ENCODE measurements at regions not wholly inside any gene's neighbourhood (a gene's known extent, or its start where the extent isn't known, plus 50 kb on each side); places are given as distances from the start of the nearest gene placed in this dataset.
"Not testable (repeated sequence)": the region's sequence is repeated elsewhere in the genome, so short reads cannot be mapped to it uniquely, and the experiment has no call there.

GRCh38 chr5:87581661-87582060 is 168.9 kb upstream of the CCNH start:
- POLR2A ChIA-PET, result no interaction called here
- Histone ChIP-seq H3K27me3 (replicated peaks; ENCODE audit: control insufficient read depth, insufficient read depth, low read length) (no peaks in the 10 kb centered on the region), H3K4me1 (no peaks in the 10 kb centered on the region), H3K4me3 (ENCODE audit: low read depth, low read length) (no peak overlapping the region), H3K9me3 (no peaks in the 10 kb centered on the region; the same call in 1 of the 2 replicates), H3K36me3 (ENCODE audit: control insufficient read depth, insufficient read depth, low read length) (no peaks in the 10 kb centered on the region)
- Mint-ChIP-seq H3K4me3 (ENCODE audit: unreplicated experiment) (no peak overlapping the region), H3K9me3 (ENCODE audit: unreplicated experiment) (no peaks in the 10 kb centered on the region), H3K27ac (ENCODE audit: unreplicated experiment) (no peak overlapping the region), H3K36me3 (ENCODE audit: insufficient read depth, unreplicated experiment) (no peaks in the 10 kb centered on the region), H3K4me1 (ENCODE audit: low read depth, unreplicated experiment) (peaks cover 2% of the 10 kb centered on the region), H3K27me3 (ENCODE audit: insufficient read depth, unreplicated experiment) (no peaks in the 10 kb centered on the region)
- no TSS peak for BruUV-seq (replicated peaks)
- CTCF ChIA-PET, result no interaction called here
- DNase-seq, result no peak
- intact Hi-C loops (cut with micrococcal nuclease; ENCODE audit: unreplicated experiment), result no loop called here
- no peak for TF ChIP-seq CTCF (IDR thresholded peaks at IDR 0.05; ENCODE audit: insufficient read depth in 1 of 2, low read depth in 1 of 2, low read length in 1 of 2, severe bottlenecking in 1 of 2, unreplicated experiment in 1 of 2)

GRCh38 chr5:87579678-87580077 is 166.9 kb upstream of the CCNH start:
- no peak for DNase-seq
- H3K4me3 ChIP-seq (ENCODE audit: low read depth, low read length), result no peak overlapping the region
- no peaks in the 10 kb centered on the region; the same call in 1 of the 2 replicates for H3K9me3 ChIP-seq
- TF ChIP-seq CTCF (IDR thresholded peaks at IDR 0.05; ENCODE audit: insufficient read depth in 1 of 2, low read depth in 1 of 2, low read length in 1 of 2, severe bottlenecking in 1 of 2, unreplicated experiment in 1 of 2), result no peak
- no peaks in the 10 kb centered on the region for H3K9me3 Mint-ChIP-seq (ENCODE audit: unreplicated experiment)
- H3K27me3 ChIP-seq (replicated peaks; ENCODE audit: control insufficient read depth, insufficient read depth, low read length), result no peaks in the 10 kb centered on the region
- H3K27me3 Mint-ChIP-seq (ENCODE audit: insufficient read depth, unreplicated experiment), result no peaks in the 10 kb centered on the region
- no peaks in the 10 kb centered on the region for H3K36me3 ChIP-seq (ENCODE audit: control insufficient read depth, insufficient read depth, low read length)
- intact Hi-C loops (cut with micrococcal nuclease; ENCODE audit: unreplicated experiment), result no loop called here
- H3K36me3 Mint-ChIP-seq (ENCODE audit: insufficient read depth, unreplicated experiment), result no peaks in the 10 kb centered on the region
- BruUV-seq (replicated peaks), result no TSS peak
- H3K4me1 ChIP-seq, result no peaks in the 10 kb centered on the region
- CTCF ChIA-PET, result no interaction called here
- peaks cover 6% of the 10 kb centered on the region for H3K4me1 Mint-ChIP-seq (ENCODE audit: low read depth, unreplicated experiment)
- no peak overlapping the region for H3K27ac Mint-ChIP-seq (ENCODE audit: unreplicated experiment)
- H3K4me3 Mint-ChIP-seq (ENCODE audit: unreplicated experiment), result no peak overlapping the region
- POLR2A ChIA-PET, result no interaction called here

GRCh38 chr5:87576867-87577266 is 164.1 kb upstream of the CCNH start:
- no peak for TF ChIP-seq CTCF (IDR thresholded peaks at IDR 0.05; ENCODE audit: insufficient read depth in 1 of 2, low read depth in 1 of 2, low read length in 1 of 2, severe bottlenecking in 1 of 2, unreplicated experiment in 1 of 2)
- H3K4me3 Mint-ChIP-seq (ENCODE audit: unreplicated experiment), result no peak overlapping the region
- Histone ChIP-seq H3K9me3 (no peaks in the 10 kb centered on the region; the same call in 1 of the 2 replicates), H3K36me3 (ENCODE audit: control insufficient read depth, insufficient read depth, low read length) (no peaks in the 10 kb centered on the region), H3K27me3 (replicated peaks; ENCODE audit: control insufficient read depth, insufficient read depth, low read length) (no peaks in the 10 kb centered on the region), H3K4me1 (no peaks in the 10 kb centered on the region), H3K4me3 (ENCODE audit: low read depth, low read length) (no peak overlapping the region)
- DNase-seq, result no peak
- ChIA-PET CTCF (no interaction called here), POLR2A (no interaction called here)
- H3K9me3 Mint-ChIP-seq (ENCODE audit: unreplicated experiment), result no peaks in the 10 kb centered on the region
- H3K27me3 Mint-ChIP-seq (ENCODE audit: insufficient read depth, unreplicated experiment), result no peaks in the 10 kb centered on the region
- intact Hi-C loops (cut with micrococcal nuclease; ENCODE audit: unreplicated experiment), result no loop called here
- peaks cover 6% of the 10 kb centered on the region for H3K4me1 Mint-ChIP-seq (ENCODE audit: low read depth, unreplicated experiment)
- no peaks in the 10 kb centered on the region for H3K36me3 Mint-ChIP-seq (ENCODE audit: insufficient read depth, unreplicated experiment)
- no peak overlapping the region for H3K27ac Mint-ChIP-seq (ENCODE audit: unreplicated experiment)
- BruUV-seq (replicated peaks), result no TSS peak

GRCh38 chr5:87576306-87576705 is 163.6 kb upstream of the CCNH start:
- H3K9me3 Mint-ChIP-seq (ENCODE audit: unreplicated experiment); H3K4me3 Mint-ChIP-seq (ENCODE audit: unreplicated experiment); H3K27me3 ChIP-seq (replicated peaks; ENCODE audit: control insufficient read depth, insufficient read depth, low read length); H3K9me3 ChIP-seq; CTCF ChIA-PET; H3K27me3 Mint-ChIP-seq (ENCODE audit: insufficient read depth, unreplicated experiment); H3K36me3 ChIP-seq (ENCODE audit: control insufficient read depth, insufficient read depth, low read length); H3K4me1 Mint-ChIP-seq (ENCODE audit: low read depth, unreplicated experiment); intact Hi-C loops (cut with micrococcal nuclease; ENCODE audit: unreplicated experiment); H3K4me1 ChIP-seq; H3K27ac Mint-ChIP-seq (ENCODE audit: unreplicated experiment); H3K4me3 ChIP-seq (ENCODE audit: low read depth, low read length); H3K36me3 Mint-ChIP-seq (ENCODE audit: insufficient read depth, unreplicated experiment); BruUV-seq (replicated peaks); POLR2A ChIA-PET: not testable (repeated sequence)
- DNase-seq, result peak; percentile 54 to 68
